D721Med (cell line): ENCODE measurements at regions not wholly inside any gene's neighbourhood (a gene's known extent, or its start where the extent isn't known, plus 50 kb on each side); places are given as distances from the start of the nearest gene placed in this dataset.
"Not testable (repeated sequence)": the region's sequence is repeated elsewhere in the genome, so short reads cannot be mapped to it uniquely, and the experiment has no call there.

Experiments used
- DNase-seq: peaks from one replicate; pipeline ENCODE4 v3.0.0; 2011; ENCODE audit warnings: low spot score; ENCODE audit not compliant: insufficient read length
- FAIRE-seq: peaks from 2 replicates; lab custom pipeline; 2011; peaks lifted over from hg19 to GRCh38; lab: Jason Lieb, UNC
- TF ChIP-seq, protein P1 (sequence below): IDR thresholded peaks from 2 replicates; pipeline ENCODE4 v1.5.1; 2012; ENCODE audit warnings: mild to moderate bottlenecking, control low read depth; ENCODE audit not compliant: insufficient read depth; ENCODE audit errors: missing control alignments

DNA sequence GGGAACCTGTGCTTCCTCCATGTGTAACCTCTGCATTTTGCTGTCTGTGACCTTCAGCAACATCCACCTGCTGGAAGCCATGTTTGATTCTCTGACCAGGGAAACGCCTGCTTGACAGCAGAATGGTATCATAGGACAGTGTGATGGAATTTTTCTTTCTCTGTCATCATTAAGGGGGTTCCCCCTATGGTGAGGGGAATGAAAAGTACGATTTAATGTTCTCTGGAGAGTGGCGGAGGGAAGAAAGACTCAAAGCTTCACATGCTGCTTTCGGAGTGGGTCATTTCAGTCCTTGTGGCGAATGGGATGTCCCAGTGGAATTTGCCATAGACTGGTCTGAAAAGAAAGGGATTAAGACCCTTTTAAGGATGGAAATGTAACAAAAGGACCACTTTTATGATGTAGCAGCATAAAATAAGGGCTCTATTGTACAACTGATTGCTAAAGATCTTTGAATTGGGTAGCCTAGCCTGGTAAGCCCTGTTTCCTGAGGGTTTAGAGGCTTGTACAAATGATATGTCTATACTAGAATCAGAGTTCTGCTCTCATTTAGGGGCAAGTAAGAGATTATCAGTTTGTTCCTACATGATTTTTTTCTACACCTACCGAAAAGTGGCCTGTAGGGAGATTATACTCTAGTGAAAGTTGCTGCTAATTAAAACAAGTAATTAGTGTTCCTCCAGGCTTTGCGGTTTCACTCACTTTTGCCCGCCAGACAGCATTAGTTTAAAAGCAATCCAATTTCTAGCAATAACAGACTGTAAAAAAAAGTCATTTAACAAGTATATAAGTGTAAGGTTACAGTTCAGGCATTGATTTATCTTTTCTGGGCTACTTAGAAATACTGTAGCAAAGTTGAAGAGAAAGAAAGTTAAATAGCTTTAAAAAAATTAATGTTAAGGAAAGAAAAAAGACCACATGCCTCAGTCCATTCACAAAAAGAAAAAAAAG, 904.5 kb downstream of the NR2F1-AS1 start:
- no peak for FAIRE-seq
- TF ChIP-seq, protein P1, sequence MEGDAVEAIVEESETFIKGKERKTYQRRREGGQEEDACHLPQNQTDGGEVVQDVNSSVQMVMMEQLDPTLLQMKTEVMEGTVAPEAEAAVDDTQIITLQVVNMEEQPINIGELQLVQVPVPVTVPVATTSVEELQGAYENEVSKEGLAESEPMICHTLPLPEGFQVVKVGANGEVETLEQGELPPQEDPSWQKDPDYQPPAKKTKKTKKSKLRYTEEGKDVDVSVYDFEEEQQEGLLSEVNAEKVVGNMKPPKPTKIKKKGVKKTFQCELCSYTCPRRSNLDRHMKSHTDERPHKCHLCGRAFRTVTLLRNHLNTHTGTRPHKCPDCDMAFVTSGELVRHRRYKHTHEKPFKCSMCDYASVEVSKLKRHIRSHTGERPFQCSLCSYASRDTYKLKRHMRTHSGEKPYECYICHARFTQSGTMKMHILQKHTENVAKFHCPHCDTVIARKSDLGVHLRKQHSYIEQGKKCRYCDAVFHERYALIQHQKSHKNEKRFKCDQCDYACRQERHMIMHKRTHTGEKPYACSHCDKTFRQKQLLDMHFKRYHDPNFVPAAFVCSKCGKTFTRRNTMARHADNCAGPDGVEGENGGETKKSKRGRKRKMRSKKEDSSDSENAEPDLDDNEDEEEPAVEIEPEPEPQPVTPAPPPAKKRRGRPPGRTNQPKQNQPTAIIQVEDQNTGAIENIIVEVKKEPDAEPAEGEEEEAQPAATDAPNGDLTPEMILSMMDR: no peak

GRCh38 chr5:92674321-92674720, 906.7 kb downstream of the NR2F1-AS1 start:
- DNase-seq: no peak
- no peak for FAIRE-seq
- TF ChIP-seq, protein P1: no peak

More for the DNA sequence above, 904.5 kb downstream of the NR2F1-AS1 start:
- DNase-seq: no peak

DNA sequence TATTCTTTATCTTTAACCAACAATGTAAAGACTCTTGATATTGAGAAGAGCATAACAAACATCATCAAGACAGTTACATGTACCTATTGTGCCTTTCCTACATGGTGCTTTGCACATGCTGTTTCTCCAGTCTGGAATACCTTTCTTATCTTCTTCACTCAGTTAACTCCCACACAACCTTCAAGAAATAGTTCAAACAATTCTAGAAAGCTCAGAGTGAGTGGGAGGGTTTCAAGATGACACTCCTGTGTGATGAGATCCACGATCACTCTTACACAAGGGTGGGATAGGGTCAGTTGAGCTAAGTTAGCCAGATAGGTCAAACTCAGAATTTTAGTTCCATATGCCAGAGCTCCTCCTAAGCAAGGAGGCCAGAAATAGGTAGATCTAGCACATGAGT, 915.5 kb downstream of the NR2F1-AS1 start:
- FAIRE-seq: no peak
- TF ChIP-seq, protein P1: no peak
- DNase-seq: no peak

DNA sequence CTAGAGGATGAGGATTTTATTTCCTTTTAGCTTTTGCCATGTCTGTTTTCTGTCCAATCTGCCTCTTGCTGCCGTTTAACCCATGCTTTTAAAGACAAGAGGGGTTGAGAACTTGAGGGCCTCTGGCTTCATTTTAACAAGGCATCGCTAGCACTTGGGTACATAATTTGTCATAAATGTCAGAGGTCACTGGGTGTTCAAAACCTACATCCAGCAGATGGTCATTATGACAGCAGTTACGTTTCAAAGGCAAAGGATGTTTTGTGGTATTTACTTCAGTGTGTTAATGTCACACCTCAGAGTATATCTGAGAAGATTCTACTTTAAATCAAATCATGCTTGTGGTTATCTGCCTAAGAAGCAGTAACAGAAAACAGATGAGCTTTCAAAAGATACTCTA, 918.3 kb downstream of the NR2F1-AS1 start:
- TF ChIP-seq, protein P1: no peak
- DNase-seq: no peak
- FAIRE-seq: no peak

- FAIRE-seq (no peak), DNase-seq (no peak)
- TF ChIP-seq, protein P1: no peak
Measured at GRCh38 chr5:92659246-92659645, 921.8 kb downstream of the NR2F1-AS1 start.

DNA sequence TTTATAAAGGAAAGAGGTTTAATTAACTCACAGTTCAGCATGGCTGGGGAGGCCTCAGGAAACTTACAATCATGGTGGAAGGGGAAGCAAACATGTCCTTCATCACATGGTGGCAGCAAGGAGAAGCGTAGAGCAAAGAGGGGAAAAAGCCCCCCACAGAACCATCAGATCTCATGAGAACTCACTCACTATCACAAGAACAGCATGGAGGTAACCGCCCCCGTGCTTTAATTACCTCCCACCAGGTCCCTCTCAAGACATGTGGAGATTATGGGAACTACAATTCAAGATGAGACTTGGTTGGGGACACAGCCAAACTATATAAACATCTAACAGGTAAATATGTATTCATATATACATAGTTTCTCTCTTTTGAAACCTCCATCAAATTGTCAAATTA, 926.4 kb downstream of the NR2F1-AS1 start:
- FAIRE-seq, DNase-seq: not testable (repeated sequence)

- FAIRE-seq (no peak), DNase-seq (no peak)
- TF ChIP-seq, protein P1: no peak
Measured at GRCh38 chr5:92653730-92654461, 927.1 kb downstream of the NR2F1-AS1 start.
